ENCODE measurements at regions not wholly inside any gene's neighbourhood (a gene's known extent, or its start where the extent isn't known, plus 50 kb on each side); places are given as distances from the start of the nearest gene placed in this dataset.
"Not testable (repeated sequence)": the region's sequence is repeated elsewhere in the genome, so short reads cannot be mapped to it uniquely, and the experiment has no call there.

- no peak overlapping the region for H3K4me3 ChIP-seq (ENCODE audit: low read depth, low read length)
- DNase-seq (ENCODE audit: low read depth) = no peak
- TF ChIP-seq, protein P1, sequence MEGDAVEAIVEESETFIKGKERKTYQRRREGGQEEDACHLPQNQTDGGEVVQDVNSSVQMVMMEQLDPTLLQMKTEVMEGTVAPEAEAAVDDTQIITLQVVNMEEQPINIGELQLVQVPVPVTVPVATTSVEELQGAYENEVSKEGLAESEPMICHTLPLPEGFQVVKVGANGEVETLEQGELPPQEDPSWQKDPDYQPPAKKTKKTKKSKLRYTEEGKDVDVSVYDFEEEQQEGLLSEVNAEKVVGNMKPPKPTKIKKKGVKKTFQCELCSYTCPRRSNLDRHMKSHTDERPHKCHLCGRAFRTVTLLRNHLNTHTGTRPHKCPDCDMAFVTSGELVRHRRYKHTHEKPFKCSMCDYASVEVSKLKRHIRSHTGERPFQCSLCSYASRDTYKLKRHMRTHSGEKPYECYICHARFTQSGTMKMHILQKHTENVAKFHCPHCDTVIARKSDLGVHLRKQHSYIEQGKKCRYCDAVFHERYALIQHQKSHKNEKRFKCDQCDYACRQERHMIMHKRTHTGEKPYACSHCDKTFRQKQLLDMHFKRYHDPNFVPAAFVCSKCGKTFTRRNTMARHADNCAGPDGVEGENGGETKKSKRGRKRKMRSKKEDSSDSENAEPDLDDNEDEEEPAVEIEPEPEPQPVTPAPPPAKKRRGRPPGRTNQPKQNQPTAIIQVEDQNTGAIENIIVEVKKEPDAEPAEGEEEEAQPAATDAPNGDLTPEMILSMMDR (IDR thresholded peaks at IDR 0.05; ENCODE audit: insufficient read depth, low read depth, low read length, missing control alignments) = no peak
These were observed 452.4 kb downstream of the TMEM121 start for GRCh38 chr14:105978618-105979295.

DNA sequence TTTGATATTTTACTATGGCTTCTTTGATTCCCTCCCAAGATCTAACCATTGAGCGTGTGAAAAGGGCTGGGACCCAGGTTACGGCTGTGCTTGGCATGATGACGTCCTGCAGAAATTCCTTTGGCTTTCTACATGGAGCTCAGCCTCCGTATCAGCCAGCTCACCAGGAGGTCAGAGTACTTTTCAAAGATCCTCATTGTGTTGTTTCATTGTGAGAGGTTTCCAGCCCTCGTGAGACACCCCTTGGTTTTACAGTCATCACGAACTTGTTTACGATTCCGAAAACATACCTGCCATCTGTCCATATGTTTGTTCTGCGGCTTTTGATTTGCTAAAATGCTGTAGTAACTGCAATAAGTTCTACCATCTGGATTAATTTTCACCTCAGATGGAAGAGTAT, 453.1 kb downstream of the TMEM121 start:
- no peak overlapping the region for H3K4me3 ChIP-seq (ENCODE audit: low read depth, low read length)
- TF ChIP-seq, protein P1 (IDR thresholded peaks at IDR 0.05; ENCODE audit: insufficient read depth, low read depth, low read length, missing control alignments) = no peak
- no peak for DNase-seq (ENCODE audit: low read depth)

DNA sequence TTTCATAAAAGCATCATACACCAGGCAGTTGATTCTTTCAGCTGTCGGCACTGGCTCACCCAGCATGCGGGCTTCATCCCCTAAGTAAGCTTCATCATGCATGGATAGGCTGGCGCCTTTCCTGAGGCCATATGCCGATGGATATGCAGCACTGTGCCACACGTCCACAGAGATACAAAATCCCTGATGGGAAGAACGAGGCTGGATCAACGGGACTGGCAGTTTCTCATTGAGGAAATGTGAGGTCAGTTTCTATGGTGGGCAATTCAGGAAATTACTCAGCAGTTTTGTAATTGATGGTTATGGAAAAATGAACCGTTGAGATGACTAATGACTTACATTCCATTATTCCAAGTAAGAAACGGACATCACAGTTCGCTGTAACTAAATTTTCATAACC, 453.8 kb downstream of the TMEM121 start:
- DNase-seq (ENCODE audit: low read depth) = no peak
- TF ChIP-seq, protein P1 (IDR thresholded peaks at IDR 0.05; ENCODE audit: insufficient read depth, low read depth, low read length, missing control alignments) = no peak

GRCh38 chr14:105981517-105982302, 455.3 kb downstream of the TMEM121 start:
- DNase-seq (ENCODE audit: low read depth); H3K4me3 ChIP-seq (ENCODE audit: low read depth, low read length): not testable (repeated sequence)

More for the DNA sequence above, 453.8 kb downstream of the TMEM121 start:
- no peak overlapping the region for H3K4me3 ChIP-seq (ENCODE audit: low read depth, low read length)

DNA sequence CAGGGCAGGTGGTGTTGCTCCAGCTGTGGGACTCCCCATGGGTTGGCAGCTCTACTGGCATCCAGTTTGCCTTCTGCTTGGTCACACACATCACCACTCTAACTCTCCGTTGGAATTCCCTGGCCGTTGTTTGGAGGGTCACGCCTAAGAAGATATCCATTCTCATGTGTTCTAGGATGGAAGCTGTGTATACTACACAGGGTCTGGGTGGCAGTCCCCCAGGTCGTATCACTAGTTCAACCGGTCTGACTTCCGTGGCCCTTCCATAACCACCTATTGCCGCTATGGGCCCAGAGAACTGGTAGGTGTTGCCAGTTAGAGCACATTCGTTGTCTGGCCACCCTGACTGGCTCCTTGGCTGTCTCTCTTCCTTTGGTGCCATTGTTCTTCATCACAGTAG, 456.3 kb downstream of the TMEM121 start:
- TF ChIP-seq, protein P1 (IDR thresholded peaks at IDR 0.05; ENCODE audit: insufficient read depth, low read depth, low read length, missing control alignments) = no peak
- DNase-seq (ENCODE audit: low read depth) = no peak
- H3K4me3 ChIP-seq (ENCODE audit: low read depth, low read length) = no peak overlapping the region

GRCh38 chr14:105986894-105987284, 460.5 kb downstream of the TMEM121 start:
- TF ChIP-seq, protein P1 (IDR thresholded peaks at IDR 0.05; ENCODE audit: insufficient read depth, low read depth, low read length, missing control alignments) = no peak
- no peak overlapping the region for H3K4me3 ChIP-seq (ENCODE audit: low read depth, low read length)
- DNase-seq (ENCODE audit: low read depth) = no peak

DNA sequence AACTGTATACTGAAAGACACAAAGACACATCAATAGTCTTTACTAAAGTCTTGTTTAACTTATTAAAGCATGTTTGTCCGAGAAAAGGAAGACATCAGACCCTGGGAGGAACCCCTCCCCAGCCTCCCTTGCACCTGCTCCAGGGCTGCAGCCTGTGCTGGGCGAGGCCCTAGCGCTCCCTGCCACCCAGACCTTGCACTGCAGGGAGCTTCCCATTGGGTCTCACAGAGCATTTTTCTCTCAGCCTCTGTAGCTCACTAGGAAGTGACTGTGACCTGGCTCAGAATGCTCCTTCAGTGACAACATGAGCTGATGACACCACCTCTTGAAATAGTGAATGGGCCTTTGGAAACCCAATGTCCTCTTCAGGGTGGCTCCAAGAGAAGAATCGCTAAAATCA, 461.2 kb downstream of the TMEM121 start:
- DNase-seq (ENCODE audit: low read depth) = no peak
- TF ChIP-seq, protein P1 (IDR thresholded peaks at IDR 0.05; ENCODE audit: insufficient read depth, low read depth, low read length, missing control alignments) = no peak
- H3K4me3 ChIP-seq (ENCODE audit: low read depth, low read length) = no peak overlapping the region
